ENCODE measurements at regions not wholly inside any gene's neighbourhood (a gene's known extent, or its start where the extent isn't known, plus 50 kb on each side); places are given as distances from the start of the nearest gene placed in this dataset.

- DNase-seq (ENCODE audit: low spot score) (no peak), FAIRE-seq (no peak)
These were observed 596.9 kb upstream of the PCDH15 start for GRCh38 chr10:55397777-55398496.

- no peak for DNase-seq (ENCODE audit: low spot score)
- FAIRE-seq: no peak
These were observed 577.2 kb upstream of the PCDH15 start for GRCh38 chr10:55378196-55378595.

GRCh38 chr10:55374917-55375316, 573.9 kb upstream of the PCDH15 start:
- DNase-seq (ENCODE audit: low spot score): no peak
- no peak for FAIRE-seq

GRCh38 chr10:55374060-55374459, 573.0 kb upstream of the PCDH15 start:
- DNase-seq (ENCODE audit: low spot score) (no peak), FAIRE-seq (no peak)

- DNase-seq (ENCODE audit: low spot score) (no peak), FAIRE-seq (no peak)
These were observed 568.8 kb upstream of the PCDH15 start for GRCh38 chr10:55369670-55370420.

- FAIRE-seq (no peak), DNase-seq (ENCODE audit: low spot score) (no peak)
These were observed 567.4 kb upstream of the PCDH15 start for GRCh38 chr10:55368467-55368866.

- FAIRE-seq (no peak), DNase-seq (ENCODE audit: low spot score) (no peak)
These were observed 566.5 kb upstream of the PCDH15 start for GRCh38 chr10:55367555-55367954.

- FAIRE-seq: no peak
- no peak for DNase-seq (ENCODE audit: low spot score)
These were observed 557.5 kb upstream of the PCDH15 start for GRCh38 chr10:55358539-55358938.

GRCh38 chr10:55353414-55353813, 552.4 kb upstream of the PCDH15 start:
- no peak for DNase-seq (ENCODE audit: low spot score)
- no peak for FAIRE-seq

GRCh38 chr10:55351431-55351830, 550.4 kb upstream of the PCDH15 start:
- no peak for FAIRE-seq
- DNase-seq (ENCODE audit: low spot score): no peak

- DNase-seq (ENCODE audit: low spot score) (no peak), FAIRE-seq (no peak)
These were observed 547.5 kb upstream of the PCDH15 start for GRCh38 chr10:55348534-55348933.

- DNase-seq (ENCODE audit: low spot score): no peak
- no peak for FAIRE-seq
These were observed 529.5 kb upstream of the PCDH15 start for GRCh38 chr10:55330486-55330885.

- FAIRE-seq: peak; percentile 52
These were observed 528.8 kb upstream of the PCDH15 start for GRCh38 chr10:55329796-55330195.

GRCh38 chr10:55320187-55320700, 519.2 kb upstream of the PCDH15 start:
- no peak for FAIRE-seq
- no peak for DNase-seq (ENCODE audit: low spot score)

More at GRCh38 chr10:55329796-55330195, 528.8 kb upstream of the PCDH15 start:
- no peak for DNase-seq (ENCODE audit: low spot score)

GRCh38 chr10:55311848-55312635, 511.0 kb upstream of the PCDH15 start:
- no peak for FAIRE-seq
- no peak for DNase-seq (ENCODE audit: low spot score)

GRCh38 chr10:55310143-55310542, 509.1 kb upstream of the PCDH15 start:
- FAIRE-seq (no peak), DNase-seq (ENCODE audit: low spot score) (no peak)

- FAIRE-seq: no peak
- DNase-seq (ENCODE audit: low spot score): no peak
These were observed 504.3 kb upstream of the PCDH15 start for GRCh38 chr10:55305285-55305684.

GRCh38 chr10:55287346-55287745, 486.3 kb upstream of the PCDH15 start:
- FAIRE-seq: no peak
- no peak for DNase-seq (ENCODE audit: low spot score)

- DNase-seq (ENCODE audit: low spot score): no peak
- no peak for FAIRE-seq
These were observed 482.0 kb upstream of the PCDH15 start for GRCh38 chr10:55283031-55283430.

GRCh38 chr10:55280696-55281095, 479.7 kb upstream of the PCDH15 start:
- DNase-seq (ENCODE audit: low spot score): no peak
- FAIRE-seq: no peak

GRCh38 chr10:55277549-55277948, 476.5 kb upstream of the PCDH15 start:
- FAIRE-seq (no peak), DNase-seq (ENCODE audit: low spot score) (no peak)

- no peak for DNase-seq (ENCODE audit: low spot score)
- no peak for FAIRE-seq
These were observed 473.3 kb upstream of the PCDH15 start for GRCh38 chr10:55274367-55274766.
